ENCODE measurements at regions not wholly inside any gene's neighbourhood (a gene's known extent, or its start where the extent isn't known, plus 50 kb on each side); places are given as distances from the start of the nearest gene placed in this dataset.

DNA sequence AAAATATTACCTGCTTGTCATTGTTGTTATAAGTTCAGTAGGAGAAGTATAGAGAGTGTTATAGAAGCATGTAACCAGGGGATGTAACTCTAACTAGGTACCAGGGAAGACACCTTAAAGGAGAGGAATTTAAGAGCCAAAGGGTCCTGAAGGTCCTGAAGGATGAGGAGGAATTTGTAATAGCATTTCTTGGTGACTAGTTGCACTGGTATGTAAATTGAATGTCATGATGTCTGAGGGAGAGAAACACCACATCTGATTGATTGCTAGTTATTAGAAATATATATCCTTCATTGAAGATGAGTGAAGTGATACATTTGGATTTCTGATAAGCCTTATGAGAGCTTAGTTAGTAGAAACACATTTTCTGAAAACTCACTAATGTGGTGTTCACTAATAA, 643.8 kb downstream of the RFPL4B start:
- DNase-seq (ENCODE audit: low read depth in 6 of 9, low spot score in 9 of 9), result no peak
- no peaks in the 10 kb centered on the region for H3K27me3 ChIP-seq (ENCODE audit: control insufficient read depth in 2 of 2, insufficient read depth in 1 of 2, low read length in 1 of 2)
- H3K27ac ChIP-seq (ENCODE audit: low read depth in 1 of 2, low read length in 1 of 2), result no peak overlapping the region
- no peaks in the 10 kb centered on the region for H3K4me1 ChIP-seq (ENCODE audit: control insufficient read depth in 2 of 2, insufficient read depth in 2 of 2, low read length in 2 of 2)
- H3K9me3 ChIP-seq (ENCODE audit: control insufficient read depth in 2 of 2, insufficient read depth in 1 of 2, low read length in 1 of 2), result no peaks in the 10 kb centered on the region
- H3K4me3 ChIP-seq (ENCODE audit: low read length in 2 of 2), result no peak overlapping the region
- no peaks in the 10 kb centered on the region for H3K36me3 ChIP-seq (ENCODE audit: control insufficient read depth in 2 of 2, insufficient read depth in 2 of 2, low read length in 1 of 2)

DNA sequence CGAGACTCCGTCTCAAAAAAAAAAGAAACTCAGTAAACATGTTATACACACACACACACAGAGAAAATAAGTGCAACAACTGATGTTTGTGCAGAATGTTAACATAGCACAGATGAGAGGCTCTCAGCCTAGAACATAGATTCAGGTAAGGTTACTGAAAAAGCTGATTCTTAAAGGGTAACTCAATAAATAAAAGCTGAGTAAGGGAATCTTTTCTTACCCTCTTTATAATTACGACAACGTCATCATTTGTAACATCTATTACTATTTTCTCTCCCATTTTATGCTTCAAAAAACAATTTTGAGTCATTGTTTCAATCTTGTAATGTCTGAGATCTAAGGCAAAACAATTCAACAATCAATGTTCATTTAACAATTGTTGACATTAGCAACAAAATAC, 644.8 kb downstream of the RFPL4B start:
- Histone ChIP-seq H3K27ac (ENCODE audit: low read depth in 1 of 2, low read length in 1 of 2) (no peak overlapping the region), H3K9me3 (ENCODE audit: control insufficient read depth in 2 of 2, insufficient read depth in 1 of 2, low read length in 1 of 2) (no peaks in the 10 kb centered on the region), H3K27me3 (ENCODE audit: control insufficient read depth in 2 of 2, insufficient read depth in 1 of 2, low read length in 1 of 2) (no peaks in the 10 kb centered on the region), H3K36me3 (ENCODE audit: control insufficient read depth in 2 of 2, insufficient read depth in 2 of 2, low read length in 1 of 2) (no peaks in the 10 kb centered on the region), H3K4me1 (ENCODE audit: control insufficient read depth in 2 of 2, insufficient read depth in 2 of 2, low read length in 2 of 2) (no peaks in the 10 kb centered on the region), H3K4me3 (ENCODE audit: low read length in 2 of 2) (no peak overlapping the region)
- no peak for DNase-seq (ENCODE audit: low read depth in 6 of 9, low spot score in 9 of 9)
- 97% methylated on average over 4 of the region's 4 CpGs for WGBS

DNA sequence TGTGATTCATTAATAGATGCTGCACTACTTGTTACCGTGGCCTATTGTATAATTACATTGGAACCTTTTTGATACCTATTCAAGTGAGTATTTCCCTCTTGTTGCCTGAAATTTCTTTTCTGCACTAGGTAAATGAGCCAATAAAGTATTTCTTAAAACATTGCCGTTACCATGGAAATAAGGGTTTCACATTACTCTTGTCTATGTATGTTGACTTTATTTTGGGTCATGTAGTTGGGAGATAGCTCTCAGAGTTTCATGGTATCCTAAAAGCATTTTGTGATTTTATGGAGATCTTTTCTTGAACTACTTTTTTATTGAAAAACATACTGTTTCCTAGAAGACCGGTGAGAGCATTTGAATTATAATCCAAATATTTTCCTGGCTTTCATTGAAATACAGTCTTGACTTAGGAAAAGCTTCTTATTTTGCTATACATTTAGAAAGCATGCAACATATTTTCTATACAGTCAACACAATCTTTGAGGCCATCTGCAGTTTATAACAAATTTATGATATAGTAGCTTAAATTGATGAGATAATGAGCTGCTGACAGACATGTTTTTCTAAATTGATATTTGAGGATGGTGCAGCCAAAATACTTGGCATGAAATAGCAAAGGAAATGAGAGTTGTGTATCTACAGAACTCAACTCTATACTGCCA, 650.4 kb downstream of the RFPL4B start:
- H3K4me3 ChIP-seq (ENCODE audit: low read length in 2 of 2), result no peak overlapping the region
- no peaks in the 10 kb centered on the region for H3K4me1 ChIP-seq (ENCODE audit: control insufficient read depth in 2 of 2, insufficient read depth in 2 of 2, low read length in 2 of 2)
- H3K27ac ChIP-seq (ENCODE audit: low read depth in 1 of 2, low read length in 1 of 2), result no peak overlapping the region
- no peaks in the 10 kb centered on the region for H3K36me3 ChIP-seq (ENCODE audit: control insufficient read depth in 2 of 2, insufficient read depth in 2 of 2, low read length in 1 of 2)
- DNase-seq (ENCODE audit: low read depth in 6 of 9, low spot score in 9 of 9), result no peak
- WGBS, result 94% methylated on average over 3 of the region's 3 CpGs
- H3K27me3 ChIP-seq (ENCODE audit: control insufficient read depth in 2 of 2, insufficient read depth in 1 of 2, low read length in 1 of 2), result no peaks in the 10 kb centered on the region
- no peaks in the 10 kb centered on the region for H3K9me3 ChIP-seq (ENCODE audit: control insufficient read depth in 2 of 2, insufficient read depth in 1 of 2, low read length in 1 of 2)

DNA sequence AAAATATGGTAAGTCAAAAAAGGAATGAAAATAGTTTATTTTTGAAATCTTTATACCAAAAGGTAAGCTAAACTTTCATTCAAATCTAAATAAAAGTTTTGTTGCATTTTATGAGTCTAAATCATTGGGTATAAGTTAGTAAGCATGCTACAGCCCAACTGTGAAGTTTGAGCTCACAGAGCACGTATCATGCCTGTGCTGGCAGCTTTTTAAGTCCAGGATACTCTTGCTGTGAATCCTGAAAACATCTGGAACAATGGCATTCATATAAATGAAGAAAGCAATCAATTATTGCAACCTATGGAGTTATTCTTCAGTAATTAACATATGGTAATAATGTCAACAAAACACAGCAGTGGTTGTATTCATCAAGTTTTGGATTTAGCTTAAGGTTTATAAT, 656.9 kb downstream of the RFPL4B start:
- no peaks in the 10 kb centered on the region for H3K9me3 ChIP-seq (ENCODE audit: control insufficient read depth in 2 of 2, insufficient read depth in 1 of 2, low read length in 1 of 2)

DNA sequence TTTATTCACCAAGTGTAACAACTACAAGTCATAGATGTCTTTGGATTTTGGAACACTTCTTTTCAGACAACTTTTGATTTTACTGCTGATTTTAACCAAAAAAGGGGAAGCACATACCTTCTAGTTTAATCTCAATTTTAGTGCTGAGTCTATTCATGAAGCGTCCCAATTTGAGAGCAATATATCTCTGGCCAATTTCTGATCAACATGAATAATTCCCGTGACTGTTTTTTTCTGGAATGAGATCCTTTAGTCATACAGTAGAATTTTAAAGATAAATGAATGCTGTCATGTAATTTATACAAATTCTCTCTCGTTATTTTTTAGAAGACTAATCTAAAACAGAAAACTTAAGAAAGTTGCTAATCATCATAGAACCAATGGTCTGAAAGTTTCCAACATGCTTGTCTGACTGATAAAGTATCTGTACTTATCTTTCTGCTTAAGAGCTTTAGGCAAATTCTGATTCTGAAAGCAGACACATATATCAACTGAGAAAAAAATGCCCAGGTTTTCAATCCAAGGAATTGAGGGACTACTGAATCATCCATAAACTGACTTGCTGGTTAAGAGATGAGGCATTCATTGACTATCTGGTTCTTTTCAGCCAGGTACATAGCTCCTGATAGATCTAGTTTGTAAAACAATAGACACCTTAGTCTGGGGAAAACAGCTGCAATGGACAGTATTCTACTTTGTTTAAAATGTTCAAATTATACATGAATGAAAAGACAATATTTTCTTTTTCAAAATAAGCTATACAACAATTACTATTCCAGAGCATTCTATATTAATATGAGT, 657.5 kb downstream of the RFPL4B start:
- no peak overlapping the region for H3K27ac ChIP-seq (ENCODE audit: low read depth in 1 of 2, low read length in 1 of 2)
- H3K9me3 ChIP-seq (ENCODE audit: control insufficient read depth in 2 of 2, insufficient read depth in 1 of 2, low read length in 1 of 2), result no peaks in the 10 kb centered on the region
- no peaks in the 10 kb centered on the region for H3K4me1 ChIP-seq (ENCODE audit: control insufficient read depth in 2 of 2, insufficient read depth in 2 of 2, low read length in 2 of 2)
- DNase-seq (ENCODE audit: low read depth in 6 of 9, low spot score in 9 of 9), result no peak
- H3K36me3 ChIP-seq (ENCODE audit: control insufficient read depth in 2 of 2, insufficient read depth in 2 of 2, low read length in 1 of 2), result no peaks in the 10 kb centered on the region
- H3K4me3 ChIP-seq (ENCODE audit: low read length in 2 of 2), result no peak overlapping the region
- H3K27me3 ChIP-seq (ENCODE audit: control insufficient read depth in 2 of 2, insufficient read depth in 1 of 2, low read length in 1 of 2), result no peaks in the 10 kb centered on the region
- WGBS, result 94% methylated on average over 3 of the region's 3 CpGs

More for the DNA sequence above, 656.9 kb downstream of the RFPL4B start:
- 73% methylated on average over 1 of the region's 1 CpG for WGBS
- H3K4me1 ChIP-seq (ENCODE audit: control insufficient read depth in 2 of 2, insufficient read depth in 2 of 2, low read length in 2 of 2), result no peaks in the 10 kb centered on the region
- no peak overlapping the region for H3K4me3 ChIP-seq (ENCODE audit: low read length in 2 of 2)
- no peaks in the 10 kb centered on the region for H3K27me3 ChIP-seq (ENCODE audit: control insufficient read depth in 2 of 2, insufficient read depth in 1 of 2, low read length in 1 of 2)
- H3K27ac ChIP-seq (ENCODE audit: low read depth in 1 of 2, low read length in 1 of 2), result no peak overlapping the region
- no peak for DNase-seq (ENCODE audit: low read depth in 6 of 9, low spot score in 9 of 9)
- H3K36me3 ChIP-seq (ENCODE audit: control insufficient read depth in 2 of 2, insufficient read depth in 2 of 2, low read length in 1 of 2), result no peaks in the 10 kb centered on the region

DNA sequence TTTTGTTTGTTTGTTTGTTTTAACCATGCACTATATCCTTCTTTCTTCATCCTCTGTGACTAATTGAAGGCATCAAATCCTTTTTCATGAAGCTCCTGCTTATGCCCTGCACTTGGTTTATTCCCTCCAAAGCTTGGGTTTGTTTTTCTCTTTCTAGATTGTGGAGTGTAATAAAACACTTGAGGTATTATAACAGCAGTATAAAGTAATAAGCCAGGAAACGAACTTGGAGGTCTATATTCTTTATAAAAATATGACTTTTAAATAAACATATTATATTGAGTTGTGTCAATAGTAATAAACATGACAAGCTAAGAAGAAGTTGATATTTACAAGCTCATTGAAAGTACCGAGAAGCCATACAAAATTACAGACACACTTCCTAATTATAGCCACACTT, 659.4 kb downstream of the RFPL4B start:
- DNase-seq (ENCODE audit: low read depth in 6 of 9, low spot score in 9 of 9), result no peak
- Histone ChIP-seq H3K27ac (ENCODE audit: low read depth in 1 of 2, low read length in 1 of 2) (no peak overlapping the region), H3K9me3 (ENCODE audit: control insufficient read depth in 2 of 2, insufficient read depth in 1 of 2, low read length in 1 of 2) (no peaks in the 10 kb centered on the region), H3K27me3 (ENCODE audit: control insufficient read depth in 2 of 2, insufficient read depth in 1 of 2, low read length in 1 of 2) (no peaks in the 10 kb centered on the region), H3K36me3 (ENCODE audit: control insufficient read depth in 2 of 2, insufficient read depth in 2 of 2, low read length in 1 of 2) (no peaks in the 10 kb centered on the region), H3K4me3 (ENCODE audit: low read length in 2 of 2) (no peak overlapping the region), H3K4me1 (ENCODE audit: control insufficient read depth in 2 of 2, insufficient read depth in 2 of 2, low read length in 2 of 2) (no peaks in the 10 kb centered on the region)
- WGBS, result 80% methylated on average over 2 of the region's 2 CpGs

DNA sequence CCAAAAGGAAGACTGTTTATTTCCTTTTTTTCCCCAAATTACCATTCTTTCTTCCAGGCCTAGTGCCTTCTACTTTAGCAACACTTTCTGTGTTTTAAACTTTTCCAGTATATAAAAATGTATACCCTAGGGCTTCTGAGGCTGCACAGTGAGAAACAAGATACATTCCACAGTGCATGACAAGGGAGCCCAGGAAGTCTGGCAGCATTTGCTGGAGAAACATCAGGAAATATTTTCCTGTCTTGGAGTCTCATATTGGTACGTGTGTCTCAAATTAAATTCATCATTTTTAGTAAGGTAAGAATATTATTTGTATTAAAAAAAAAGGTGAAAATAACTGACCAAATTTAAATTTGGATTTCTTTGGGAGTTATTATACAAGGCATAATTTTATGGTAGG, 662.6 kb downstream of the RFPL4B start:
- H3K36me3 ChIP-seq (ENCODE audit: control insufficient read depth in 2 of 2, insufficient read depth in 2 of 2, low read length in 1 of 2), result no peaks in the 10 kb centered on the region
- DNase-seq (ENCODE audit: low read depth in 6 of 9, low spot score in 9 of 9), result no peak
- 92% methylated on average over 1 of the region's 1 CpG for WGBS
- no peak overlapping the region for H3K4me3 ChIP-seq (ENCODE audit: low read length in 2 of 2)
- no peaks in the 10 kb centered on the region for H3K27me3 ChIP-seq (ENCODE audit: control insufficient read depth in 2 of 2, insufficient read depth in 1 of 2, low read length in 1 of 2)
- H3K9me3 ChIP-seq (ENCODE audit: control insufficient read depth in 2 of 2, insufficient read depth in 1 of 2, low read length in 1 of 2), result no peaks in the 10 kb centered on the region
- H3K4me1 ChIP-seq (ENCODE audit: control insufficient read depth in 2 of 2, insufficient read depth in 2 of 2, low read length in 2 of 2), result no peaks in the 10 kb centered on the region
- no peak overlapping the region for H3K27ac ChIP-seq (ENCODE audit: low read depth in 1 of 2, low read length in 1 of 2)

DNA sequence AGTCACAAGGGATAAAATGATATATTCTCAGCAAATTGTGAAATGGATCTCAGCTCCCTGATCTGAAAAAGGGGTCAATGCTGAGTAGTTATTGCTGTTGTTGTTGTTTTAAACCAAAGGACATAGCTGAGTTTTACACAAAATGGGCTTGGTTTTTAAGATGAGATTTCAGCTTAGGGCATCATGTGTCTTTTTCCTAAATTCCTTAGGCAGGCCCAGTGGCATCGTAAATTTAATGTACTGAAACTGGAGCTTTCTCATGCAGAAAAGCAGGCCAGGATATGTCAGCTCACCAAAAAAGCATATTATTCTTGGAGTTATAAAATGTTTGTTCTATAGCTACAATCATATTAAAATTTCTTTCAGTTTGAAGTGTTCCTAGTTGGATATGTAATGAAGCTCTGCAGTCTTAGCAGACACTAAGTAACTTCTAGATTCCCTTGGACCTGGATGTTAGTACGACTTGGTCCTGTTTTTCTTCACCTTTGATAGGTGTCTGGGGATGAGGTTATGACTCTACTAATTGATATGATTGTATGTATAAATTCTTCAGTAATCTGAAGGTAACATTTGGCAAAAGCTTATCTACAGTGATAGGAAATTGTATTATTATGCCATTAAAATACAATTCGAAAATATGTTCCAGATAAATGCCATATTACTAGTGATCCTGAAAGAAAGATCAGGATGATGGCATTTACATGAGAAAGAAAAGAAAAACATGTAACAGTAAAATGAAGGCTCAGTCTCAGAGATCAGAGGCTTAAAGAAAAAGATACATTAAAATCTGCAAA, 663.3 kb downstream of the RFPL4B start:
- 87% methylated on average over 3 of the region's 3 CpGs for whole genome bisulfite sequencing
- Histone ChIP-seq H3K9me3 (ENCODE audit: control insufficient read depth in 2 of 2, insufficient read depth in 1 of 2, low read length in 1 of 2) (no peaks in the 10 kb centered on the region), H3K27me3 (ENCODE audit: control insufficient read depth in 2 of 2, insufficient read depth in 1 of 2, low read length in 1 of 2) (no peaks in the 10 kb centered on the region), H3K4me1 (ENCODE audit: control insufficient read depth in 2 of 2, insufficient read depth in 2 of 2, low read length in 2 of 2) (no peaks in the 10 kb centered on the region), H3K36me3 (ENCODE audit: control insufficient read depth in 2 of 2, insufficient read depth in 2 of 2, low read length in 1 of 2) (no peaks in the 10 kb centered on the region), H3K27ac (ENCODE audit: low read depth in 1 of 2, low read length in 1 of 2) (no peak overlapping the region), H3K4me3 (ENCODE audit: low read length in 2 of 2) (no peak overlapping the region)
- DNase-seq (ENCODE audit: low read depth in 6 of 9, low spot score in 9 of 9), result no peak

DNA sequence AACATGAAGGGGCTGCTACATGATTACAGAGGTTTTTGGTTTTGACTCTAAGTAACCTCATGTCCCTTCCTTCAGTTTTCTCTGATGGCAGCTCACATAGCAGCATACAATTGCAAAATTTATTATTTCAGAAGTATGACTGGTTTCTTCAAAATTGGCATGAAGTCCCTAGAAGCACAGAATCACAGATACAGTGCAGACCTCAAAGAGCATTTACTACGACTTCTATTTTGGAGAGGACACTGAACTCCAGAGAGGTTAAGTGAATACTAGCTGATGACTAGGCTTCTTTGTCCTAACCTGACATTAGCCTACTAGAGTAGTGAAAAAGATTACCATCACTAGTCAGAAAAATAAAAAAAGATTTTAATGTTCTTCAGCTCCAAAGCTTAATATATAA, 664.3 kb downstream of the RFPL4B start:
- Histone ChIP-seq H3K4me1 (ENCODE audit: control insufficient read depth in 2 of 2, insufficient read depth in 2 of 2, low read length in 2 of 2) (no peaks in the 10 kb centered on the region), H3K4me3 (ENCODE audit: low read length in 2 of 2) (no peak overlapping the region), H3K36me3 (ENCODE audit: control insufficient read depth in 2 of 2, insufficient read depth in 2 of 2, low read length in 1 of 2) (no peaks in the 10 kb centered on the region), H3K27ac (ENCODE audit: low read depth in 1 of 2, low read length in 1 of 2) (no peak overlapping the region), H3K9me3 (ENCODE audit: control insufficient read depth in 2 of 2, insufficient read depth in 1 of 2, low read length in 1 of 2) (no peaks in the 10 kb centered on the region), H3K27me3 (ENCODE audit: control insufficient read depth in 2 of 2, insufficient read depth in 1 of 2, low read length in 1 of 2) (no peaks in the 10 kb centered on the region)
- DNase-seq (ENCODE audit: low read depth in 6 of 9, low spot score in 9 of 9), result no peak
- 1% methylated on average over 1 of the region's 1 CpG for WGBS

Measured in thymus (tissue), 11 donors.